ENCODE measurements at regions not wholly inside any gene's neighbourhood (a gene's known extent, or its start where the extent isn't known, plus 50 kb on each side); places are given as distances from the start of the nearest gene placed in this dataset.

- TF ChIP-seq SIN3A (IDR thresholded peaks at IDR 0.05; ENCODE audit: borderline replicate concordance, insufficient read depth, low read length) (no peak), TAF1 (IDR thresholded peaks at IDR 0.05; ENCODE audit: borderline replicate concordance, insufficient read depth, low read length) (no peak)
These were observed 204.3 kb downstream of the KIF26A start for GRCh38 chr14:104342435-104343293.
